Panc1 (cell line): ENCODE measurements at regions not wholly inside any gene's neighbourhood (a gene's known extent, or its start where the extent isn't known, plus 50 kb on each side); places are given as distances from the start of the nearest gene placed in this dataset.

Experiments
- ATAC-seq: fragments of 200-7000 bp; cut with Tn5 transposase; 2 replicates; pipeline ENCODE4 v1.9.1; 2020; ENCODE audit warnings: mild to moderate bottlenecking, moderate library complexity
- BruUV-seq: library from RNA; stranded (reverse); fragments of 400-500 nt; replicated peaks from 2 replicates; lab custom pipeline; 2021; lab: Mats Ljungman, UMichigan
- CTCF ChIA-PET: fragments of 300-600 bp; sonication (Branson Sonifier 250); formaldehyde crosslinking; loops from one replicate; lab custom pipeline; 2022; ENCODE audit warnings: antibody characterized with exemption; lab: Charles Lee
- POLR2A ChIA-PET: fragments of 300-600 bp; sonication (Branson Sonifier 250); formaldehyde crosslinking; loops from one replicate; lab custom pipeline; 2022; ENCODE audit warnings: antibody characterized with exemption; lab: Charles Lee
- DNase-seq: peaks from one replicate; pipeline ENCODE4 v3.0.0-alpha.2; 2010; ENCODE audit warnings: low read depth, low spot score
- H3K27ac ChIP-seq: 2 replicates; pipeline ENCODE4 v1.5.1; 2011; ENCODE audit warnings: mild to moderate bottlenecking, low read length, inconsistent platforms
- H3K27me3 ChIP-seq: fragments of 200-500 bp; sonication (Bioruptor generic); 2 replicates; pipeline ENCODE4 v1.6.0; 2014; ENCODE audit warnings: low read length, inconsistent platforms; ENCODE audit not compliant: control insufficient read depth, insufficient read depth
- H3K36me3 ChIP-seq: fragments of 200-500 bp; sonication (Bioruptor generic); 2 replicates; pipeline ENCODE4 v1.5.1; 2014; ENCODE audit warnings: inconsistent platforms, mild to moderate bottlenecking, low read length, moderate library complexity; ENCODE audit not compliant: control insufficient read depth, insufficient read depth
- H3K4me1 ChIP-seq: 2 replicates; pipeline ENCODE4 v1.5.1; 2011; ENCODE audit warnings: inconsistent platforms, mild to moderate bottlenecking, low read length, moderate library complexity; ENCODE audit not compliant: control insufficient read depth, insufficient read depth
- H3K4me3 ChIP-seq, 2 experiments: 2 replicates each; pipeline ENCODE4 v1.5.1; 2011 to 2012; ENCODE audit warnings: low read depth in 2 of 2, low read length in 2 of 2, mild to moderate bottlenecking in 2 of 2, inconsistent platforms in 1 of 2, moderate library complexity in 1 of 2
- H3K9me3 ChIP-seq: fragments of 200-500 bp; sonication (Bioruptor generic); 2 replicates; pipeline ENCODE4 v1.5.1; 2014; ENCODE audit warnings: low read depth, mild to moderate bottlenecking, inconsistent platforms, low read length, moderate library complexity; ENCODE audit not compliant: control insufficient read depth, insufficient read depth
- CTCF ChIP-seq: fragments of 450-650 bp; IDR thresholded peaks from 2 replicates; pipeline ENCODE4 v1.5.1; 2017; ENCODE audit warnings: mild to moderate bottlenecking
- POLR2AphosphoS5 ChIP-seq: IDR thresholded peaks from 2 replicates; pipeline ENCODE4 v1.6.1; 2012; ENCODE audit warnings: mild to moderate bottlenecking, low read depth, low read length, moderate library complexity
- REST ChIP-seq, 2 experiments: IDR thresholded peaks; 2 replicates each; pipeline ENCODE4 v1.6.1; 2011 to 2012; ENCODE audit warnings: low read depth in 2 of 2, control low read depth in 1 of 2, low read length in 1 of 2, mild to moderate bottlenecking in 1 of 2, moderate library complexity in 1 of 2; ENCODE audit not compliant: insufficient read depth in 1 of 2
- SIN3A ChIP-seq: IDR thresholded peaks from 2 replicates; pipeline ENCODE4 v1.6.1; 2012; ENCODE audit warnings: low read depth, mild to moderate bottlenecking, low read length, moderate library complexity, borderline replicate concordance; ENCODE audit not compliant: insufficient read depth
- TCF7L2 ChIP-seq: IDR thresholded peaks from 2 replicates; pipeline ENCODE4 v1.6.1; 2011; ENCODE audit warnings: mild to moderate bottlenecking, low read depth, low read length, inconsistent platforms
- in situ Hi-C: cut with HindIII; loops from 2 replicates; pipeline ENCODE4 v1.10.0; 2016; ENCODE audit warnings: low sequenced_read_pairs, low pct_unique_long_range_greater_than_20kb
- intact Hi-C: fragments of 100-400 bp; cut with micrococcal nuclease; formaldehyde crosslinking; loops from one replicate; pipeline ENCODE4 v1.10.0; 2022; ENCODE audit not compliant: unreplicated experiment

GRCh38 chr9:79073201-79073600 is 498.6 kb upstream of the TLE4 start:
- H3K36me3 ChIP-seq, result no peaks in the 10 kb centered on the region
- ChIA-PET POLR2A (no interaction called here), CTCF (no interaction called here)
- intact Hi-C loops, result no loop called here
- no peaks in the 10 kb centered on the region for H3K9me3 ChIP-seq
- no peak overlapping the region for H3K27ac ChIP-seq
- DNase-seq (no peak), ATAC-seq (no peak)
- H3K27me3 ChIP-seq, result no peaks in the 10 kb centered on the region
- TF ChIP-seq REST (IDR thresholded peaks at IDR 0.05; ENCODE audit: insufficient read depth in 1 of 2, low read depth in 2 of 2, low read length in 1 of 2) (no peak), POLR2AphosphoS5 (no peak), SIN3A (no peak), TCF7L2 (no peak), CTCF (no peak)
- H3K4me1 ChIP-seq, result no peaks in the 10 kb centered on the region
- H3K4me3 ChIP-seq, result no peak overlapping the region
- no TSS peak for BruUV-seq
- in situ Hi-C loops, result no loop called here

GRCh38 chr9:79080536-79080935 is 491.2 kb upstream of the TLE4 start:
- H3K4me1 ChIP-seq, result no peaks in the 10 kb centered on the region
- H3K27ac ChIP-seq, result no peak overlapping the region
- intact Hi-C loops (no loop called here), in situ Hi-C loops (no loop called here)
- no peak for TF ChIP-seq REST (IDR thresholded peaks at IDR 0.05; ENCODE audit: insufficient read depth in 1 of 2, low read depth in 2 of 2, low read length in 1 of 2)
- TF ChIP-seq SIN3A, result no peak
- no peak for TF ChIP-seq POLR2AphosphoS5
- no peak for TF ChIP-seq CTCF
- no peak for TF ChIP-seq TCF7L2
- ATAC-seq (no peak), DNase-seq (no peak)
- ChIA-PET POLR2A (no interaction called here), CTCF (no interaction called here)
- no peaks in the 10 kb centered on the region for H3K27me3 ChIP-seq
- no peak overlapping the region for H3K4me3 ChIP-seq
- no peaks in the 10 kb centered on the region for H3K36me3 ChIP-seq
- no TSS peak for BruUV-seq
- no peaks in the 10 kb centered on the region for H3K9me3 ChIP-seq
